CD4-positive, alpha-beta T cell treated with Interleukin-2 at 100 ng/mL for 4 hours (primary cell): ENCODE measurements at regions not wholly inside any gene's neighbourhood (a gene's known extent, or its start where the extent isn't known, plus 50 kb on each side); places are given as distances from the start of the nearest gene placed in this dataset.

Source experiments
- DNase-seq: peaks from one replicate; pipeline ENCODE4 v3.0.0-alpha.2; 2020; ENCODE audit warnings: low spot score

- no peak for DNase-seq
Observed at GRCh38 chr5:110077147-110077546, 387.4 kb downstream of the MAN2A1 start.

- no peak for DNase-seq
Observed at GRCh38 chr5:110082194-110082593, 392.5 kb downstream of the MAN2A1 start.

- no peak for DNase-seq
Observed at GRCh38 chr5:110082863-110083262, 393.1 kb downstream of the MAN2A1 start.

GRCh38 chr5:110085826-110086225 lies 396.1 kb downstream of the MAN2A1 start:
- DNase-seq = no peak

- peak; percentile 7 for DNase-seq
Observed at GRCh38 chr5:110086658-110087388, 397.1 kb downstream of the MAN2A1 start.

GRCh38 chr5:110087829-110088228 lies 398.1 kb downstream of the MAN2A1 start:
- DNase-seq = no peak

- DNase-seq = no peak
Observed at GRCh38 chr5:110088676-110089436, 399.1 kb downstream of the MAN2A1 start.

GRCh38 chr5:110092955-110093785 lies 403.4 kb downstream of the MAN2A1 start:
- no peak for DNase-seq

GRCh38 chr5:110094109-110094508 lies 404.4 kb downstream of the MAN2A1 start:
- no peak for DNase-seq

GRCh38 chr5:110094548-110094947 lies 404.8 kb downstream of the MAN2A1 start:
- no peak for DNase-seq

GRCh38 chr5:110096419-110096818 lies 406.7 kb downstream of the MAN2A1 start:
- no peak for DNase-seq

GRCh38 chr5:110099572-110099971 lies 409.8 kb downstream of the MAN2A1 start:
- no peak for DNase-seq

- DNase-seq = no peak
Observed at GRCh38 chr5:110103081-110103480, 413.4 kb downstream of the MAN2A1 start.

GRCh38 chr5:110104060-110104725 lies 414.5 kb downstream of the MAN2A1 start:
- DNase-seq = no peak

- no peak for DNase-seq
Observed at GRCh38 chr5:110104726-110105669, 415.3 kb downstream of the MAN2A1 start.

GRCh38 chr5:110105692-110106091 lies 416.0 kb downstream of the MAN2A1 start:
- DNase-seq = no peak

GRCh38 chr5:110106750-110107149 lies 417.0 kb downstream of the MAN2A1 start:
- DNase-seq = no peak

- no peak for DNase-seq
Observed at GRCh38 chr5:110108520-110108919, 418.8 kb downstream of the MAN2A1 start.

GRCh38 chr5:110109667-110110066 lies 419.9 kb downstream of the MAN2A1 start:
- DNase-seq = no peak

- no peak for DNase-seq
Observed at GRCh38 chr5:110112348-110112747, 422.6 kb downstream of the MAN2A1 start.

GRCh38 chr5:110115503-110115902 lies 425.8 kb downstream of the MAN2A1 start:
- DNase-seq = no peak
